ENCODE measurements at regions not wholly inside any gene's neighbourhood (a gene's known extent, or its start where the extent isn't known, plus 50 kb on each side); places are given as distances from the start of the nearest gene placed in this dataset.
"Not testable (repeated sequence)": the region's sequence is repeated elsewhere in the genome, so short reads cannot be mapped to it uniquely, and the experiment has no call there.

GRCh38 chr19:13712767-13713201 is 51.5 kb upstream of the MRI1 start:
- no peak for DNase-seq

- no peak for DNase-seq
These were observed 56.4 kb upstream of the MRI1 start for GRCh38 chr19:13707915-13708314.

- no peak for DNase-seq
These were observed 58.3 kb upstream of the MRI1 start for GRCh38 chr19:13705928-13706447.

- no peak for DNase-seq
These were observed 59.1 kb upstream of the MRI1 start for GRCh38 chr19:13705201-13705600.

- DNase-seq, result no peak
These were observed 62.7 kb upstream of the MRI1 start for GRCh38 chr19:13701624-13702023.

- DNase-seq, result no peak
These were observed 63.7 kb upstream of the MRI1 start for GRCh38 chr19:13700621-13701020.

- no peak for DNase-seq
These were observed 64.5 kb upstream of the MRI1 start for GRCh38 chr19:13699786-13700185.

GRCh38 chr19:13696839-13697238 is 67.5 kb upstream of the MRI1 start:
- no peak for DNase-seq

- DNase-seq, result no peak
These were observed 70.4 kb upstream of the MRI1 start for GRCh38 chr19:13693889-13694288.

- no peak for DNase-seq
These were observed 72.5 kb upstream of the MRI1 start for GRCh38 chr19:13691569-13692435.

- peak; percentile 41 for DNase-seq
These were observed 75.2 kb upstream of the MRI1 start for GRCh38 chr19:13689085-13689484.

GRCh38 chr19:13684021-13684420 is 80.3 kb upstream of the MRI1 start:
- DNase-seq, result no peak

GRCh38 chr19:13681509-13681908 is 82.8 kb upstream of the MRI1 start:
- no peak for DNase-seq

- DNase-seq, result not testable (repeated sequence)
These were observed 83.5 kb upstream of the MRI1 start for GRCh38 chr19:13680708-13681360.

- not testable (repeated sequence) for DNase-seq
These were observed 87.4 kb upstream of the MRI1 start for GRCh38 chr19:13676967-13677366.

- peak; percentile 65 for DNase-seq
These were observed 91.7 kb upstream of the MRI1 start for GRCh38 chr19:13672480-13673175.

- no peak for DNase-seq
These were observed 93.5 kb upstream of the MRI1 start for GRCh38 chr19:13670846-13671245.

- DNase-seq, result no peak
These were observed 94.5 kb upstream of the MRI1 start for GRCh38 chr19:13669780-13670355.

GRCh38 chr19:13668964-13669363 is 95.4 kb upstream of the MRI1 start:
- DNase-seq, result no peak

- DNase-seq, result no peak
These were observed 98.2 kb upstream of the MRI1 start for GRCh38 chr19:13666165-13666564.

GRCh38 chr19:13665125-13665905 is 99.0 kb upstream of the MRI1 start:
- DNase-seq, result no peak
